GM13976 (cell line): ENCODE measurements at regions not wholly inside any gene's neighbourhood (a gene's known extent, or its start where the extent isn't known, plus 50 kb on each side); places are given as distances from the start of the nearest gene placed in this dataset.

Experiments used
- DNase-seq: peaks from one replicate; pipeline ENCODE4 v3.0.0; 2012; ENCODE audit warnings: low spot score
- in situ Hi-C: fragments of 300-500 bp; cut with MboI; formaldehyde crosslinking; loops from one replicate; pipeline ENCODE4 v1.12.0; 2022; ENCODE audit warnings: low sequenced_read_pairs, mixed read lengths, inconsistent platforms; ENCODE audit not compliant: unreplicated experiment
- TF ChIP-seq, protein P1 (sequence below): IDR thresholded peaks from 2 replicates; pipeline ENCODE4 v1.5.1; 2012; ENCODE audit warnings: borderline replicate concordance, mild to moderate bottlenecking; ENCODE audit not compliant: insufficient read depth; ENCODE audit errors: extremely low read depth, missing control alignments, control extremely low read depth

DNA sequence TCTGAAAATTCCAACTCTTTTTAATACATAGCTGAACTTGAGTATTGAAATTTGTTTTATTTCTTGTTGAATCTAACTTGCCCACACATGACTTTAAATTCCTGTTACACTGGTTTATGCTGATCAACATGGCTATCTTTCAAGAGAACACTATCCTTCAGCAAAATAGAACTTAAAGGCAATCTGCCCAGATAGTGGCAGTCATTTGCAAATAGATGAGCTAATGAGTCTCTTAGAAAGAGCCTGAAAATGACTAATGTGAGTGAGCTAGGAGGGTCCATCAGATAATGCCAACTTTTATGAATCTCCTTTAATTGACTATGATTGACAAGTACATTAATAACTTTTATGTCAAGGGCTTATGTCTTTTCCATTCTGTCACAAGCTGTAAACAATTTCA is 1360.8 kb upstream of the C9orf72 start:
- TF ChIP-seq, protein P1, sequence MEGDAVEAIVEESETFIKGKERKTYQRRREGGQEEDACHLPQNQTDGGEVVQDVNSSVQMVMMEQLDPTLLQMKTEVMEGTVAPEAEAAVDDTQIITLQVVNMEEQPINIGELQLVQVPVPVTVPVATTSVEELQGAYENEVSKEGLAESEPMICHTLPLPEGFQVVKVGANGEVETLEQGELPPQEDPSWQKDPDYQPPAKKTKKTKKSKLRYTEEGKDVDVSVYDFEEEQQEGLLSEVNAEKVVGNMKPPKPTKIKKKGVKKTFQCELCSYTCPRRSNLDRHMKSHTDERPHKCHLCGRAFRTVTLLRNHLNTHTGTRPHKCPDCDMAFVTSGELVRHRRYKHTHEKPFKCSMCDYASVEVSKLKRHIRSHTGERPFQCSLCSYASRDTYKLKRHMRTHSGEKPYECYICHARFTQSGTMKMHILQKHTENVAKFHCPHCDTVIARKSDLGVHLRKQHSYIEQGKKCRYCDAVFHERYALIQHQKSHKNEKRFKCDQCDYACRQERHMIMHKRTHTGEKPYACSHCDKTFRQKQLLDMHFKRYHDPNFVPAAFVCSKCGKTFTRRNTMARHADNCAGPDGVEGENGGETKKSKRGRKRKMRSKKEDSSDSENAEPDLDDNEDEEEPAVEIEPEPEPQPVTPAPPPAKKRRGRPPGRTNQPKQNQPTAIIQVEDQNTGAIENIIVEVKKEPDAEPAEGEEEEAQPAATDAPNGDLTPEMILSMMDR, result no peak
- no peak for DNase-seq
- in situ Hi-C loops, result no loop called here

GRCh38 chr9:28938981-28939380 is 1365.7 kb upstream of the C9orf72 start:
- TF ChIP-seq, protein P1, result no peak
- in situ Hi-C loops, result no loop called here
- DNase-seq, result no peak

DNA sequence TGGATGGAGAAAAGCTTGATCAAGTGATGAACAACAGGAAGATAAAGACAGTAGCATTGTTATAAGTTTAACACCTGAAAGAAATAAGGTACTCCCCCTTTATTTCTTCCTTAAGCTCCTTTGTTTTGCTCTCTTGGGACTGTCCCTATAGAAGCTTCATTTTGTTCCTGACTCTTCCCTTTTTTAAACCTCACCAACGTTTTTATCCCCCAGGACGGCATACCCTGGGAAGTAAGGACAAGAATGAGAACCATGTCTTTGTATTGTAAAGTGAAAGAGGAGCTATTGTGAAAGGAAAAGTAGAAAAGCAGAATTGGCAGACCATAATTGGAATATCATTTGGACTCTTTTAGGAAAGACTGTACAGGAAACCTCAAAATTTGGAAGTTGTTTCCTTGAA is 1368.6 kb upstream of the C9orf72 start:
- TF ChIP-seq, protein P1, result no peak
- no peak for DNase-seq
- in situ Hi-C loops, result no loop called here

GRCh38 chr9:28942941-28943340 is 1369.7 kb upstream of the C9orf72 start:
- TF ChIP-seq, protein P1, result no peak
- in situ Hi-C loops, result no loop called here
- DNase-seq, result no peak

GRCh38 chr9:28946648-28947047 is 1373.4 kb upstream of the C9orf72 start:
- no peak for DNase-seq
- in situ Hi-C loops, result no loop called here
- TF ChIP-seq, protein P1, result no peak

- TF ChIP-seq, protein P1, result no peak
- no peak for DNase-seq
- in situ Hi-C loops, result no loop called here
Measured at GRCh38 chr9:28951945-28952344, 1378.7 kb upstream of the C9orf72 start.

GRCh38 chr9:28956116-28956880 is 1383.0 kb upstream of the C9orf72 start:
- TF ChIP-seq, protein P1, result no peak
- in situ Hi-C loops, result no loop called here
- DNase-seq, result no peak
